ENCODE measurements at regions not wholly inside any gene's neighbourhood (a gene's known extent, or its start where the extent isn't known, plus 50 kb on each side); places are given as distances from the start of the nearest gene placed in this dataset.

DNA sequence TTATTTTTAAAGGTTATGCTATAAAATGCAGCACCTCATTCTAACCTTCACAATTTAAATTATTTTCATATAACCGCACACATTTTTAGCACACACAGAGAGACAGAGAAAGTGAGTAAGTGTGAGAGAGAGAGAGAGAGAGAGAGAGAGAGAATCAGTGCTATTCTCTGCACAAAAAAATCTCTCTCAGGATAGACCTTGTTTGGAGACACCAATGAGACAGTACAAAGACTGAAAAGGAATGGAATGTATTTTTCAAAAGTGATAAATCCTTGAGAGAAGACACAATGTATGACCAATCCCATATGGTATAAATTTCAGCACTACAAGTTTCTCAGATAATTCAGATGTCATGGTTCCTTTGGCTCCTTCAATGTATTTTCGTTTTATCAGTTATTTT is 132.1 kb upstream of the PCDH18 start:
- TF ChIP-seq RAD21 (conservative IDR thresholded peaks at IDR 0.05): no peak
- TF ChIP-seq, protein P1, sequence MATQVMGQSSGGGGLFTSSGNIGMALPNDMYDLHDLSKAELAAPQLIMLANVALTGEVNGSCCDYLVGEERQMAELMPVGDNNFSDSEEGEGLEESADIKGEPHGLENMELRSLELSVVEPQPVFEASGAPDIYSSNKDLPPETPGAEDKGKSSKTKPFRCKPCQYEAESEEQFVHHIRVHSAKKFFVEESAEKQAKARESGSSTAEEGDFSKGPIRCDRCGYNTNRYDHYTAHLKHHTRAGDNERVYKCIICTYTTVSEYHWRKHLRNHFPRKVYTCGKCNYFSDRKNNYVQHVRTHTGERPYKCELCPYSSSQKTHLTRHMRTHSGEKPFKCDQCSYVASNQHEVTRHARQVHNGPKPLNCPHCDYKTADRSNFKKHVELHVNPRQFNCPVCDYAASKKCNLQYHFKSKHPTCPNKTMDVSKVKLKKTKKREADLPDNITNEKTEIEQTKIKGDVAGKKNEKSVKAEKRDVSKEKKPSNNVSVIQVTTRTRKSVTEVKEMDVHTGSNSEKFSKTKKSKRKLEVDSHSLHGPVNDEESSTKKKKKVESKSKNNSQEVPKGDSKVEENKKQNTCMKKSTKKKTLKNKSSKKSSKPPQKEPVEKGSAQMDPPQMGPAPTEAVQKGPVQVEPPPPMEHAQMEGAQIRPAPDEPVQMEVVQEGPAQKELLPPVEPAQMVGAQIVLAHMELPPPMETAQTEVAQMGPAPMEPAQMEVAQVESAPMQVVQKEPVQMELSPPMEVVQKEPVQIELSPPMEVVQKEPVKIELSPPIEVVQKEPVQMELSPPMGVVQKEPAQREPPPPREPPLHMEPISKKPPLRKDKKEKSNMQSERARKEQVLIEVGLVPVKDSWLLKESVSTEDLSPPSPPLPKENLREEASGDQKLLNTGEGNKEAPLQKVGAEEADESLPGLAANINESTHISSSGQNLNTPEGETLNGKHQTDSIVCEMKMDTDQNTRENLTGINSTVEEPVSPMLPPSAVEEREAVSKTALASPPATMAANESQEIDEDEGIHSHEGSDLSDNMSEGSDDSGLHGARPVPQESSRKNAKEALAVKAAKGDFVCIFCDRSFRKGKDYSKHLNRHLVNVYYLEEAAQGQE (IDR thresholded peaks at IDR 0.05; ENCODE audit: borderline replicate concordance): no peak
- TF ChIP-seq SMC3 (conservative IDR thresholded peaks at IDR 0.05; ENCODE audit: poor library complexity): no peak
- no peak for TF ChIP-seq TAF1 (IDR thresholded peaks at IDR 0.05; ENCODE audit: low read depth)
- no peak for TF ChIP-seq EZH2 (IDR thresholded peaks at IDR 0.05; ENCODE audit: borderline replicate concordance, insufficient read depth, low read length, poor library complexity, severe bottlenecking)
- TF ChIP-seq, protein P2, sequence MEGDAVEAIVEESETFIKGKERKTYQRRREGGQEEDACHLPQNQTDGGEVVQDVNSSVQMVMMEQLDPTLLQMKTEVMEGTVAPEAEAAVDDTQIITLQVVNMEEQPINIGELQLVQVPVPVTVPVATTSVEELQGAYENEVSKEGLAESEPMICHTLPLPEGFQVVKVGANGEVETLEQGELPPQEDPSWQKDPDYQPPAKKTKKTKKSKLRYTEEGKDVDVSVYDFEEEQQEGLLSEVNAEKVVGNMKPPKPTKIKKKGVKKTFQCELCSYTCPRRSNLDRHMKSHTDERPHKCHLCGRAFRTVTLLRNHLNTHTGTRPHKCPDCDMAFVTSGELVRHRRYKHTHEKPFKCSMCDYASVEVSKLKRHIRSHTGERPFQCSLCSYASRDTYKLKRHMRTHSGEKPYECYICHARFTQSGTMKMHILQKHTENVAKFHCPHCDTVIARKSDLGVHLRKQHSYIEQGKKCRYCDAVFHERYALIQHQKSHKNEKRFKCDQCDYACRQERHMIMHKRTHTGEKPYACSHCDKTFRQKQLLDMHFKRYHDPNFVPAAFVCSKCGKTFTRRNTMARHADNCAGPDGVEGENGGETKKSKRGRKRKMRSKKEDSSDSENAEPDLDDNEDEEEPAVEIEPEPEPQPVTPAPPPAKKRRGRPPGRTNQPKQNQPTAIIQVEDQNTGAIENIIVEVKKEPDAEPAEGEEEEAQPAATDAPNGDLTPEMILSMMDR (IDR thresholded peaks at IDR 0.05; ENCODE audit: poor library complexity, severe bottlenecking): no peak
- TF ChIP-seq POLR2AphosphoS5 (IDR thresholded peaks at IDR 0.05): no peak
- no peak for TF ChIP-seq EP300 (conservative IDR thresholded peaks at IDR 0.05; ENCODE audit: poor library complexity, severe bottlenecking)
- no peak for TF ChIP-seq MXI1 (conservative IDR thresholded peaks at IDR 0.05; ENCODE audit: poor library complexity, severe bottlenecking)
- Histone ChIP-seq H3K4me3 (ENCODE audit: low read length) (no peak overlapping the region), H3K36me3 (ENCODE audit: insufficient read depth, low read length) (no peaks in the 10 kb centered on the region), H3K4me2 (ENCODE audit: low read length) (no peak overlapping the region), H3K27ac (ENCODE audit: low read length) (no peak overlapping the region), H3K9me2 (ENCODE audit: insufficient read depth, low read length) (no peaks in the 10 kb centered on the region), H4K20me1 (ENCODE audit: insufficient read depth) (no peaks in the 10 kb centered on the region), H3K79me2 (replicated peaks; ENCODE audit: insufficient read depth, low read length) (no peaks in the 10 kb centered on the region), H3K9me3 (ENCODE audit: low read length) (no peaks in the 10 kb centered on the region), H3F3A (ENCODE audit: insufficient read depth, low read length, poor library complexity, severe bottlenecking) (no peaks in the 10 kb centered on the region), H3K9ac (ENCODE audit: low read length) (no peak overlapping the region), H3K27me3 (ENCODE audit: insufficient read depth, low read depth, low read length) (no peaks in the 10 kb centered on the region), H2AFZ (ENCODE audit: low read depth, low read length) (no peak overlapping the region)

DNA sequence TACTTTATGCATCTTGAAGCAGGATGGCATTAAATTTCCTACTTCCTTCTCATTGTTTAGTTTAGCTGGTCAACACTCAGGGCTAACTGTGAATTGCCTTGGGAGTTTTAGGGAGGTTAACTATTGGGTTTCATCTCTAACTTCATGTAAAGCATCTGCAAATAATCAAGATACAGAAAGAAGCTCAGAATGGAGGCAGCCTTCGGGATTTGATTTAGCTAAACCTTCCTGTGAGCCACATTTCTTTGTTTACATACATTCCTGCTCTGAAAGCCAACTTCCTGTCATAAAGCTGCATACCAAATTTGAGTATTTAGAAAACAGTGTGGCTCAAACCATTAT is 131.7 kb upstream of the PCDH18 start:
- no peaks in the 10 kb centered on the region for H3K9me2 ChIP-seq (ENCODE audit: insufficient read depth, low read length)
- TF ChIP-seq EP300 (conservative IDR thresholded peaks at IDR 0.05; ENCODE audit: poor library complexity, severe bottlenecking) (no peak), SMC3 (conservative IDR thresholded peaks at IDR 0.05; ENCODE audit: poor library complexity) (no peak), EZH2 (IDR thresholded peaks at IDR 0.05; ENCODE audit: borderline replicate concordance, insufficient read depth, low read length, poor library complexity, severe bottlenecking) (no peak), POLR2AphosphoS5 (IDR thresholded peaks at IDR 0.05) (no peak), MXI1 (conservative IDR thresholded peaks at IDR 0.05; ENCODE audit: poor library complexity, severe bottlenecking) (no peak)
- TF ChIP-seq, protein P1 (IDR thresholded peaks at IDR 0.05; ENCODE audit: borderline replicate concordance): no peak
- H3K4me2 ChIP-seq (ENCODE audit: low read length): no peak overlapping the region
- no peaks in the 10 kb centered on the region for H3K9me3 ChIP-seq (ENCODE audit: low read length)
- H3F3A ChIP-seq (ENCODE audit: insufficient read depth, low read length, poor library complexity, severe bottlenecking): no peaks in the 10 kb centered on the region
- no peak overlapping the region for H3K27ac ChIP-seq (ENCODE audit: low read length)
- H3K79me2 ChIP-seq (replicated peaks; ENCODE audit: insufficient read depth, low read length): no peaks in the 10 kb centered on the region
- H3K36me3 ChIP-seq (ENCODE audit: insufficient read depth, low read length): no peaks in the 10 kb centered on the region
- H3K9ac ChIP-seq (ENCODE audit: low read length): no peak overlapping the region
- H3K4me3 ChIP-seq (ENCODE audit: low read length): no peak overlapping the region
- no peak overlapping the region for H2AFZ ChIP-seq (ENCODE audit: low read depth, low read length)
- no peaks in the 10 kb centered on the region for H3K27me3 ChIP-seq (ENCODE audit: insufficient read depth, low read depth, low read length)
- H4K20me1 ChIP-seq (ENCODE audit: insufficient read depth): no peaks in the 10 kb centered on the region
